ENCODE measurements at regions not wholly inside any gene's neighbourhood (a gene's known extent, or its start where the extent isn't known, plus 50 kb on each side); places are given as distances from the start of the nearest gene placed in this dataset.

DNA sequence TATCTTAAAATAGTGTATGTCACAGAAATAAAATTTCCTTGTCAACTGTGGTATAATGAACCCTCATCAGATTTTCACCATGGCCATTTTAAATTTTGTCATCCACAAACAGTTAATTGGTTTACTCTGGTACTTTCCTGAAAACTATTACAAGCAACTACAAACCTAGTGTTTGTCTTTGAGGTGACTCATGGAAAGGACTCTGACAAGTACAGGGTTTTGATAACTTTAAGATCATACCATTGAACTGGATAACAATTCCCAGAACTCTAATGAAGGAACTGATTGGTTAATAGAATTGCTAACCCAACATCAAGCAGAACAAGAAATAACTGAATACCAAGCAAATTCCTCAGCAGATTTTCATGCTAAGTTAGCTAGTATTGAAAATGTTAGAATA is 237.7 kb upstream of the IPO5 start:
- Histone ChIP-seq H3K4me3 (ENCODE audit: low read length) (no peak overlapping the region), H2BK15ac (replicated peaks; ENCODE audit: low read depth) (no peak overlapping the region), H2BK120ac (ENCODE audit: low read depth, low read length) (no peak overlapping the region), H3K79me2 (ENCODE audit: control insufficient read depth, insufficient read depth, low read length) (no peaks in the 10 kb centered on the region), H2BK5ac (ENCODE audit: low read length) (no peak overlapping the region), H3K79me1 (ENCODE audit: low read length) (no peaks in the 10 kb centered on the region), H3K27me3 (ENCODE audit: insufficient read depth, low read length, poor library complexity) (no peaks in the 10 kb centered on the region), H4K5ac (ENCODE audit: low read length) (no peak overlapping the region), H3K23ac (ENCODE audit: low read length) (no peak overlapping the region), H3K36me3 (ENCODE audit: control insufficient read depth, insufficient read depth, low read length) (no peaks in the 10 kb centered on the region), H3K18ac (ENCODE audit: low read length) (no peak overlapping the region), H3K27ac (ENCODE audit: low read depth, low read length) (no peak overlapping the region), H4K8ac (ENCODE audit: low read depth, low read length) (no peak overlapping the region), H3K4ac (ENCODE audit: low read depth, low read length) (no peak overlapping the region), H2AK5ac (ENCODE audit: low read length) (no peak overlapping the region), H3K4me2 (ENCODE audit: low read length) (no peak overlapping the region), H3K56ac (ENCODE audit: low read length) (no peak overlapping the region), H3K4me1 (ENCODE audit: control insufficient read depth, low read depth, low read length) (no peaks in the 10 kb centered on the region), H3K9ac (ENCODE audit: low read length) (no peak overlapping the region)
- DNase-seq, result no peak

GRCh38 chr13:97716746-97717145 is 236.7 kb upstream of the IPO5 start:
- Histone ChIP-seq H3K4me2 (ENCODE audit: low read length) (no peak overlapping the region), H2BK5ac (ENCODE audit: low read length) (no peak overlapping the region), H3K9ac (ENCODE audit: low read length) (no peak overlapping the region), H4K5ac (ENCODE audit: low read length) (no peak overlapping the region), H3K27ac (ENCODE audit: low read depth, low read length) (no peak overlapping the region), H3K4me1 (ENCODE audit: control insufficient read depth, low read depth, low read length) (no peaks in the 10 kb centered on the region), H3K36me3 (ENCODE audit: control insufficient read depth, insufficient read depth, low read length) (no peaks in the 10 kb centered on the region), H2BK15ac (replicated peaks; ENCODE audit: low read depth) (no peak overlapping the region), H3K4me3 (ENCODE audit: low read length) (no peak overlapping the region), H2AK5ac (ENCODE audit: low read length) (no peak overlapping the region), H3K56ac (ENCODE audit: low read length) (no peak overlapping the region), H3K23ac (ENCODE audit: low read length) (no peak overlapping the region), H3K4ac (ENCODE audit: low read depth, low read length) (no peak overlapping the region), H3K79me1 (ENCODE audit: low read length) (no peaks in the 10 kb centered on the region), H3K18ac (ENCODE audit: low read length) (no peak overlapping the region), H4K8ac (ENCODE audit: low read depth, low read length) (no peak overlapping the region), H3K27me3 (ENCODE audit: insufficient read depth, low read length, poor library complexity) (no peaks in the 10 kb centered on the region), H3K79me2 (ENCODE audit: control insufficient read depth, insufficient read depth, low read length) (no peaks in the 10 kb centered on the region), H2BK120ac (ENCODE audit: low read depth, low read length) (no peak overlapping the region)
- WGBS (ENCODE audit: extremely low coverage, insufficient coverage, low lambda C conversion rate), result no CpG with 5 or more reads among the region's 2 CpGs
- no peak for DNase-seq

DNA sequence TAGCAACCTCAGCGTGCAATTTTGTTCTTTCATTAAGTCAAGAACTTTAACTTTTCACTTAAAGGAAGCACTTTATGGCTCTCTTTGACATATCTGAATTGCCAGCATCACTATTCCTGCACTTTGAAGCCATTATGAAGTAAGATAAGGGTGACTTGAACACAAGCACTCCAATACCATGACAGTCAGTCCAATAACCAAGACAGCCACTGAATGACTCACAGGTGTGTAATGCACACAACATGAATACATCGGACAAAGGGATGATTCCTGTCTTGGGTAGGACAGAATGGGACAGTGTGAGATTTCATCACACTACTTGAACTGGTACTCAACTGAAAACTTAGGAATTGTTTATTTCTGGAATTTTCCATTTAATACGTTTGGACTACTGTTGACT is 233.7 kb upstream of the IPO5 start:
- H3K27me3 ChIP-seq (ENCODE audit: insufficient read depth, low read length, poor library complexity), result no peaks in the 10 kb centered on the region
- H3K36me3 ChIP-seq (ENCODE audit: control insufficient read depth, insufficient read depth, low read length), result no peaks in the 10 kb centered on the region

GRCh38 chr13:97720896-97721295 is 232.6 kb upstream of the IPO5 start:
- H3K23ac ChIP-seq (ENCODE audit: low read length), result no peak overlapping the region
- H3K18ac ChIP-seq (ENCODE audit: low read length), result no peak overlapping the region
- H4K8ac ChIP-seq (ENCODE audit: low read depth, low read length), result no peak overlapping the region
- H3K9ac ChIP-seq (ENCODE audit: low read length), result no peak overlapping the region
- no peak overlapping the region for H3K27ac ChIP-seq (ENCODE audit: low read depth, low read length)
- no peak overlapping the region for H2BK5ac ChIP-seq (ENCODE audit: low read length)
- no peak overlapping the region for H2AK5ac ChIP-seq (ENCODE audit: low read length)
- no peak overlapping the region for H4K5ac ChIP-seq (ENCODE audit: low read length)
- H3K4me1 ChIP-seq (ENCODE audit: control insufficient read depth, low read depth, low read length), result no peaks in the 10 kb centered on the region
- H3K4me2 ChIP-seq (ENCODE audit: low read length), result no peak overlapping the region
- H2BK120ac ChIP-seq (ENCODE audit: low read depth, low read length), result no peak overlapping the region
- no peaks in the 10 kb centered on the region for H3K79me1 ChIP-seq (ENCODE audit: low read length)
- no peak overlapping the region for H3K56ac ChIP-seq (ENCODE audit: low read length)
- H3K4ac ChIP-seq (ENCODE audit: low read depth, low read length), result no peak overlapping the region
- WGBS (ENCODE audit: extremely low coverage, insufficient coverage, low lambda C conversion rate), result no CpG with 5 or more reads among the region's 4 CpGs
- no peaks in the 10 kb centered on the region for H3K27me3 ChIP-seq (ENCODE audit: insufficient read depth, low read length, poor library complexity)
- no peak overlapping the region for H2BK15ac ChIP-seq (replicated peaks; ENCODE audit: low read depth)
- no peaks in the 10 kb centered on the region for H3K36me3 ChIP-seq (ENCODE audit: control insufficient read depth, insufficient read depth, low read length)
- H3K4me3 ChIP-seq (ENCODE audit: low read length), result no peak overlapping the region
- DNase-seq, result no peak
- H3K79me2 ChIP-seq (ENCODE audit: control insufficient read depth, insufficient read depth, low read length), result no peaks in the 10 kb centered on the region

More for the DNA sequence above, 233.7 kb upstream of the IPO5 start:
- H3K79me1 ChIP-seq (ENCODE audit: low read length), result no peaks in the 10 kb centered on the region
- H2BK5ac ChIP-seq (ENCODE audit: low read length), result no peak overlapping the region
- H3K27ac ChIP-seq (ENCODE audit: low read depth, low read length), result no peak overlapping the region
- DNase-seq, result no peak
- no peak overlapping the region for H2AK5ac ChIP-seq (ENCODE audit: low read length)
- no CpG with 5 or more reads among the region's 3 CpGs for WGBS (ENCODE audit: extremely low coverage, insufficient coverage, low lambda C conversion rate)
- H3K56ac ChIP-seq (ENCODE audit: low read length), result no peak overlapping the region
- H2BK15ac ChIP-seq (replicated peaks; ENCODE audit: low read depth), result no peak overlapping the region
- H3K23ac ChIP-seq (ENCODE audit: low read length), result no peak overlapping the region
- no peak overlapping the region for H2BK120ac ChIP-seq (ENCODE audit: low read depth, low read length)
- no peak overlapping the region for H4K8ac ChIP-seq (ENCODE audit: low read depth, low read length)
- H3K4ac ChIP-seq (ENCODE audit: low read depth, low read length), result no peak overlapping the region
- H3K4me3 ChIP-seq (ENCODE audit: low read length), result no peak overlapping the region
- H4K5ac ChIP-seq (ENCODE audit: low read length), result no peak overlapping the region
- H3K9ac ChIP-seq (ENCODE audit: low read length), result no peak overlapping the region
- no peak overlapping the region for H3K4me2 ChIP-seq (ENCODE audit: low read length)
- no peaks in the 10 kb centered on the region for H3K4me1 ChIP-seq (ENCODE audit: control insufficient read depth, low read depth, low read length)
- no peak overlapping the region for H3K18ac ChIP-seq (ENCODE audit: low read length)
- H3K79me2 ChIP-seq (ENCODE audit: control insufficient read depth, insufficient read depth, low read length), result no peaks in the 10 kb centered on the region

DNA sequence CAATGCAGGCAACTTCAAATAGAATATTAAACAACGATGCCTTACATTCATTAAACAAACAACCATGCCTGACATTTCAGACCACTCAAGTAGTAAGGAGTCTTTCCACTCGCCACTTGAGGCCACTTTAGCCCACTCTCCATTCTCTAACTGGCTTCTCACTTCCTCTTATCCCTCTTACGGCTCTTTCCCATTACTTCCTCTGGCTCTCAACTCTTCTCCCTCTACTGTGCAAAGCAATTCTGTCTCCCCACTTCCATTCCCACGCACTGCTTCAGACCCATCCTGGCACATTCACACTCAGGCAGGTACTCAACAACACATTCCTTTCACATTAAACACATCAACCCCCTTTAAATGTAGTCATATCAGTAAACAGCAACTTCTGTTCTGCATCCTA is 229.8 kb upstream of the IPO5 start:
- Histone ChIP-seq H3K4me2 (ENCODE audit: low read length) (no peak overlapping the region), H3K9ac (ENCODE audit: low read length) (no peak overlapping the region), H3K4me3 (ENCODE audit: low read length) (no peak overlapping the region), H3K18ac (ENCODE audit: low read length) (no peak overlapping the region), H4K8ac (ENCODE audit: low read depth, low read length) (no peak overlapping the region), H3K27me3 (ENCODE audit: insufficient read depth, low read length, poor library complexity) (no peaks in the 10 kb centered on the region), H3K56ac (ENCODE audit: low read length) (no peak overlapping the region), H2BK5ac (ENCODE audit: low read length) (no peak overlapping the region), H3K4me1 (ENCODE audit: control insufficient read depth, low read depth, low read length) (no peaks in the 10 kb centered on the region), H2BK120ac (ENCODE audit: low read depth, low read length) (no peak overlapping the region), H2BK15ac (replicated peaks; ENCODE audit: low read depth) (no peak overlapping the region), H3K36me3 (ENCODE audit: control insufficient read depth, insufficient read depth, low read length) (no peaks in the 10 kb centered on the region), H3K79me2 (ENCODE audit: control insufficient read depth, insufficient read depth, low read length) (no peaks in the 10 kb centered on the region), H3K4ac (ENCODE audit: low read depth, low read length) (no peak overlapping the region), H4K5ac (ENCODE audit: low read length) (no peak overlapping the region), H3K79me1 (ENCODE audit: low read length) (no peaks in the 10 kb centered on the region), H3K27ac (ENCODE audit: low read depth, low read length) (no peak overlapping the region), H3K23ac (ENCODE audit: low read length) (no peak overlapping the region), H2AK5ac (ENCODE audit: low read length) (no peak overlapping the region)
- DNase-seq, result no peak
- no CpG with 5 or more reads among the region's 4 CpGs for WGBS (ENCODE audit: extremely low coverage, insufficient coverage, low lambda C conversion rate)

- H3K4ac ChIP-seq (ENCODE audit: low read depth, low read length), result no peak overlapping the region
- H4K8ac ChIP-seq (ENCODE audit: low read depth, low read length), result no peak overlapping the region
- no CpG with 5 or more reads among the region's 2 CpGs for WGBS (ENCODE audit: extremely low coverage, insufficient coverage, low lambda C conversion rate)
- H3K27me3 ChIP-seq (ENCODE audit: insufficient read depth, low read length, poor library complexity), result no peaks in the 10 kb centered on the region
- no peak overlapping the region for H2BK120ac ChIP-seq (ENCODE audit: low read depth, low read length)
- no peaks in the 10 kb centered on the region for H3K36me3 ChIP-seq (ENCODE audit: control insufficient read depth, insufficient read depth, low read length)
- no peak overlapping the region for H2BK5ac ChIP-seq (ENCODE audit: low read length)
- H3K4me1 ChIP-seq (ENCODE audit: control insufficient read depth, low read depth, low read length), result no peaks in the 10 kb centered on the region
- no peak overlapping the region for H2BK15ac ChIP-seq (replicated peaks; ENCODE audit: low read depth)
- no peak overlapping the region for H3K4me3 ChIP-seq (ENCODE audit: low read length)
- H3K23ac ChIP-seq (ENCODE audit: low read length), result no peak overlapping the region
- no peak overlapping the region for H3K27ac ChIP-seq (ENCODE audit: low read depth, low read length)
- H3K56ac ChIP-seq (ENCODE audit: low read length), result no peak overlapping the region
- no peak for DNase-seq
- no peak overlapping the region for H3K18ac ChIP-seq (ENCODE audit: low read length)
- H3K4me2 ChIP-seq (ENCODE audit: low read length), result no peak overlapping the region
- no peaks in the 10 kb centered on the region for H3K79me2 ChIP-seq (ENCODE audit: control insufficient read depth, insufficient read depth, low read length)
- no peaks in the 10 kb centered on the region for H3K79me1 ChIP-seq (ENCODE audit: low read length)
- H4K5ac ChIP-seq (ENCODE audit: low read length), result no peak overlapping the region
- H3K9ac ChIP-seq (ENCODE audit: low read length), result no peak overlapping the region
- H2AK5ac ChIP-seq (ENCODE audit: low read length), result no peak overlapping the region
Observed at GRCh38 chr13:97724450-97724849, 229.0 kb upstream of the IPO5 start.

Measured in mesendoderm (in vitro differentiated cells).